Skeletal muscle tissue (tissue), 3 donors: ENCODE measurements at regions not wholly inside any gene's neighbourhood (a gene's known extent, or its start where the extent isn't known, plus 50 kb on each side); places are given as distances from the start of the nearest gene placed in this dataset.

Experiments
- H3K27ac ChIP-seq: one replicate; pipeline ENCODE4 v1.7.0; 2013; ENCODE audit warnings: mild to moderate bottlenecking, low read depth, low read length, inconsistent platforms
- H3K27me3 ChIP-seq, 3 donors: one replicate each; pipeline ENCODE4 v1.7.0; 2013; ENCODE audit warnings: low read length in 3 of 3; ENCODE audit not compliant: control insufficient read depth in 3 of 3, insufficient read depth in 3 of 3
- H3K36me3 ChIP-seq, 3 donors: one replicate each; pipeline ENCODE4 v1.7.0; 2013; ENCODE audit warnings: low read length in 3 of 3; ENCODE audit not compliant: control insufficient read depth in 3 of 3, insufficient read depth in 3 of 3
- H3K4me1 ChIP-seq, 3 donors: one replicate each; pipeline ENCODE4 v1.7.0; 2013; ENCODE audit warnings: low read length in 3 of 3, mild to moderate bottlenecking in 3 of 3; ENCODE audit not compliant: control insufficient read depth in 3 of 3, insufficient read depth in 3 of 3
- H3K4me3 ChIP-seq, 3 donors: one replicate each; pipeline ENCODE4 v1.7.0; 2013; ENCODE audit warnings: low read length in 3 of 3
- H3K9ac ChIP-seq, 3 donors: one replicate each; pipeline ENCODE4 v1.7.0; 2013; ENCODE audit warnings: low read length in 3 of 3, mild to moderate bottlenecking in 3 of 3, moderate library complexity in 2 of 3, low read depth in 1 of 3
- H3K9me3 ChIP-seq, 3 donors: one replicate each; pipeline ENCODE4 v1.7.0; 2013; ENCODE audit warnings: low read length in 3 of 3; ENCODE audit not compliant: control insufficient read depth in 3 of 3
- donor health status: Osteomylitis.

- H3K4me1 ChIP-seq: no peaks in the 10 kb centered on the region
- no peak overlapping the region for H3K27ac ChIP-seq
- no peaks in the 10 kb centered on the region for H3K9me3 ChIP-seq
- H3K36me3 ChIP-seq: no peaks in the 10 kb centered on the region
- peaks cover 0 to 25% (median 9%) of the 10 kb centered on the region in 3 donors for H3K27me3 ChIP-seq
- H3K9ac ChIP-seq: no peak overlapping the region
- no peak overlapping the region for H3K4me3 ChIP-seq
Measured at GRCh38 chr5:2297991-2298390, 415.3 kb upstream of the IRX4 start.

DNA sequence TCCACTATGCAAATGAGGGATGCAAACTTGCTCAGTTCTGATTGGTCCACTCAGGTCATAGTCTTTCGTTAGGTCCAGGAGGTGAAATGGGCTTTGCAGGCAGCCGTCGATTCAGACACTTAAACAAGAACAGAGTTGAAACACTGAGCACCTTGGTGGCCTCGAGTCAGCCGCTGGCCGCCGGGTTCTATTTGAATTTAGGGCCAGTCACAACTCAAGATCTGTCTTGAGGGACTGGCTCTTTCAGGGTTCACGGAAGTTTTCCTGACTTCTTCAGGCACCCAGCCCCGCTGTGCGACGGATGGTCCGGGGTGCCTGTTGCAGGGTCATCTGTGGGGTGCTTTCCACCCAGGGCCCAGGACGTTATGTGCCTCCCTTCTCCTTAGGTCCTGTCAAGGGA lies 412.8 kb upstream of the IRX4 start:
- H3K4me1 ChIP-seq: no peaks in the 10 kb centered on the region

DNA sequence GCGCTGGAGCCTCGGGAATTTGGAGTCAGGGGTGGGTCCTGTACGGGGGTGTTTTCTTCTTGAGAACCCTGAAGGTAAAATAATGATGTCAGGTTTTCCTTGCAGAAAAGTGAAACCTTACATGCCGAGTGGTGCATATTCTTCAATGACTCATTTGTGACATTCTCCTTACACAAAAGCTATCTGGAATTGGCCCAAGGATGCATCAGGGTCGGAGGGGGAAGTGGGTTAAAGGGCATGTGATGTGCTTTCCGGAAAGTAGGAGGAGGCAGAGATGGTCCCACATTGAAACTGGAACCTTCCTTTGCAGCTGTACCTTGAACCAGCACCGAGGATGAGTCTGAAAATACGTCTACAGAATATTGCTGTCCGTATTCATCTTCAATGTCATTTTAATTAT lies 411.2 kb upstream of the IRX4 start:
- Histone ChIP-seq H3K9ac (no peak overlapping the region), H3K9me3 (peaks cover 0 to 5% (median 3%) of the 10 kb centered on the region in 3 donors), H3K36me3 (no peaks in the 10 kb centered on the region), H3K27me3 (peaks cover 0 to 7% (median 0%) of the 10 kb centered on the region in 3 donors), H3K4me1 (no peaks in the 10 kb centered on the region), H3K4me3 (no peak overlapping the region), H3K27ac (no peak overlapping the region)

More for the DNA sequence above, 412.8 kb upstream of the IRX4 start:
- H3K36me3 ChIP-seq: no peaks in the 10 kb centered on the region
- H3K9me3 ChIP-seq: peaks cover 0 to 5% (median 0%) of the 10 kb centered on the region in 3 donors
- H3K27ac ChIP-seq: no peak overlapping the region
- no peak overlapping the region for H3K4me3 ChIP-seq
- no peak overlapping the region for H3K9ac ChIP-seq
- H3K27me3 ChIP-seq: peaks cover 0 to 22% (median 4%) of the 10 kb centered on the region in 3 donors

GRCh38 chr5:2291146-2291840 lies 408.6 kb upstream of the IRX4 start:
- no peak overlapping the region for H3K4me3 ChIP-seq
- peaks cover 0 to 5% (median 3%) of the 10 kb centered on the region in 3 donors for H3K9me3 ChIP-seq
- H3K4me1 ChIP-seq: no peaks in the 10 kb centered on the region
- no peak overlapping the region for H3K27ac ChIP-seq
- no peaks in the 10 kb centered on the region for H3K36me3 ChIP-seq
- H3K27me3 ChIP-seq: no peaks in the 10 kb centered on the region
- H3K9ac ChIP-seq: no peak overlapping the region

DNA sequence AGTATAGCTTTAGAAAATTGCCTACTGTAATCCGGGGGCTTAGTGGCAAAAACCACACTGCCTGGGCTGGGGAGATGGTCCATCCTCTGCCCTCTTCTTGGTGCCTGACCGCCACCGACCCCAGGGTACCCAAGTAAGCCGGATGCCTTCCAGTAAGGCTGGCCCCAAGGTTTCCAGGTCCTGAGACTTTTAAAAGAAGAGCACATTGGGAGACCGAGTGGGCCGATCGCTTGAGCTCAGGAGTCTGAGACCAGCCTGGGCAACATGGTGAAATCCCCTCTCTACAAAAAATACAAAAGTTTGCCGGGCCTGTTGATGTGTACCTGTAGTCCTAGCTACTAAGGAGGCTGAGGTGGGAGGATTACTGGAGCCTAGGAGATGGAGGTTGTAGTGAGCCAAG lies 406.7 kb upstream of the IRX4 start:
- Histone ChIP-seq H3K27me3 (no peaks in the 10 kb centered on the region), H3K4me3 (no peak overlapping the region), H3K4me1 (no peaks in the 10 kb centered on the region), H3K9ac (no peak overlapping the region), H3K9me3 (peaks cover 0 to 5% (median 3%) of the 10 kb centered on the region in 3 donors), H3K27ac (no peak overlapping the region), H3K36me3 (no peaks in the 10 kb centered on the region)

DNA sequence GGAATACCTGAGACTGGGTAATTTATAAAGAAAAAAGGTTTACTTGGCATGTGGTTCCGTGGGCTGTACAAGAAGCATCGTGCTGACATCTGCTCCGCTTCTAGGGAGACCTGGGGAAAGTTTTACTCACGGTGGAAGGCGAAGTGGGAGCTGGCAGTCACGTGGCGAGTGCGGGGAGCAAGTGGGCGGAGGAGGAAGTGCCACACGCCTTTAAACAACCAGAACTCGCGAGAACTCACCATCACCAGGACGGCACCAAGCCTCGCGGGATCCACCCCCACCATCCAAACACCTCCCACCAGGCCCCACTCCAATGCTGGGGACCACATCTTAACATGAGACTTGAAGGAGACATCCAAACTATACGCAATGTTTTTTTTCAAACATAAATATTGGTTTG lies 406.2 kb upstream of the IRX4 start:
- no peaks in the 10 kb centered on the region for H3K4me1 ChIP-seq
- no peak overlapping the region for H3K27ac ChIP-seq
- H3K27me3 ChIP-seq: no peaks in the 10 kb centered on the region
- H3K4me3 ChIP-seq: no peak overlapping the region
- H3K9me3 ChIP-seq: peaks cover 0 to 5% (median 3%) of the 10 kb centered on the region in 3 donors
- H3K9ac ChIP-seq: no peak overlapping the region
- H3K36me3 ChIP-seq: no peaks in the 10 kb centered on the region

GRCh38 chr5:2288466-2288865 lies 405.7 kb upstream of the IRX4 start:
- Histone ChIP-seq H3K27ac (no peak overlapping the region), H3K9me3 (peaks cover 0 to 5% (median 3%) of the 10 kb centered on the region in 3 donors), H3K27me3 (no peaks in the 10 kb centered on the region), H3K36me3 (no peaks in the 10 kb centered on the region), H3K4me3 (no peak overlapping the region), H3K9ac (no peak overlapping the region), H3K4me1 (no peaks in the 10 kb centered on the region)

DNA sequence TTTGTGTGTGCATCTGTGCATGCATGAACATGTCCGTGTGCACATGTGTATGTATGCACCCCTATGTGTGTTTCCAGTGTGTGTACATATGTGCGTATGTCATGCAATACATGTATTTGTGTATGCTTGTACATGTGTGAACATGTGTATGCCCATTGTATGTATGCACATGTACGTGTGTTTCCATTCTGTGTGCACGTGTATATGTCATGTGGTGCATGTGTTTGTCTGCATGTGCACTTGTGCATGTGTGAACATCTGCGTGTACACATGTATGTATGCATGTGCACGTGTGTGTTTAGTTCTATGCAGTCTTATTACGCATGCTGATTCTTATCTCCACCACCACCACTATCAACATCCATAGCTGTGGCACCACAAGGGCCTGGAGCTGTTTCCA lies 403.5 kb upstream of the IRX4 start:
- Histone ChIP-seq H3K27me3 (no peaks in the 10 kb centered on the region), H3K9me3 (peaks cover 0 to 3% (median 0%) of the 10 kb centered on the region in 3 donors), H3K36me3 (no peaks in the 10 kb centered on the region), H3K9ac (no peak overlapping the region), H3K4me3 (no peak overlapping the region), H3K27ac (no peak overlapping the region), H3K4me1 (no peaks in the 10 kb centered on the region)

DNA sequence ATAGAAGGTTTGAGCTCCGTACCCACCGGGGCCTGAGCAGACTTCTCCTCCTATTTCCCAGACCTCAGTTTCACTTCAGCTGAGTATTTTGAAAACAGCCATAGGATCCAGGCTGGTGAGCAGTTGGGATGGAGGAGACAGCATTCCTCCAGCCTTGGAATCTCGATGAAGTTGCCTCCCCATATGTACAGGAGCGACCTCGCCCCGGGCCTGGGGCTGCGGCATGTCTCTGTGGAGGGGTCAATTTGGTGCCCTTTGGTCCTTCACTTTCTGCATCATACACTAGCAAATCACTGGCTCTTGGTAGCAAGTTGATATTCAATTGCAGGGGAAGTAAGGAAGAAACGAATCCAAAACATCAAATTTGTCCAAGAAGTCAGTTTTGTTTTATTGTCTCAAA lies 402.0 kb upstream of the IRX4 start:
- no peak overlapping the region for H3K4me3 ChIP-seq
- no peak overlapping the region for H3K9ac ChIP-seq
- H3K36me3 ChIP-seq: no peaks in the 10 kb centered on the region
- no peak overlapping the region for H3K27ac ChIP-seq
- H3K27me3 ChIP-seq: no peaks in the 10 kb centered on the region
- no peaks in the 10 kb centered on the region for H3K4me1 ChIP-seq
- H3K9me3 ChIP-seq: no peaks in the 10 kb centered on the region

DNA sequence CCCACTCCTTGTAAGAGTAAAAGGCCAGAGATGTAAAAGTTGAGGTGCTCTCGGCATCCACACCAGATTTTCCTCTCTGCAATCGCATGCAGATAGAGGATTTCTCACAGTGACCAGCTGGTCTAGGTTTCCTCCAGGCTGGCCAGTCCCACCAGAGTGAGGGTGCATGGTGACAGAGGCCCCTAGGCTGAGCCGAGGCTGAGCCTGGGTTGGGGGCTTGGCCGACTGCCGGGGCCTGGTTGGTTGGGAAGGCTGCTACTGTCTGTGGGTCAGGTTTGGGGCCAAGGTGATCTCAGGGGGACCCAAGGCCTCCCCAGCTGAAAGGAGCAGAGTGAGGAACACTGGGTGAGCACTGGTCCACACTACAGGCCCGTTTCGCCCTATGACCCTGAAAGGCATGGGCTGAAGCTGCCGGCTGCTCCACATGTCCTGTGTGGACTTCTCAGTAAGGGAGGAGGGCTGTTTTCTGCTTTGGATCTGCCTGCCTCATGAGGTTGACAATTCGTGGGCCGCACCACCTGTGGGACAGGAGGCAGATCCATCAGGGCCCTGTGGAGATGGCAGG lies 400.8 kb upstream of the IRX4 start:
- Histone ChIP-seq H3K27me3 (no peaks in the 10 kb centered on the region), H3K9me3 (no peaks in the 10 kb centered on the region), H3K4me1 (no peaks in the 10 kb centered on the region), H3K9ac (no peak overlapping the region), H3K4me3 (no peak overlapping the region), H3K27ac (no peak overlapping the region), H3K36me3 (no peaks in the 10 kb centered on the region)
